ENCODE measurements at regions not wholly inside any gene's neighbourhood (a gene's known extent, or its start where the extent isn't known, plus 50 kb on each side); places are given as distances from the start of the nearest gene placed in this dataset.

DNA sequence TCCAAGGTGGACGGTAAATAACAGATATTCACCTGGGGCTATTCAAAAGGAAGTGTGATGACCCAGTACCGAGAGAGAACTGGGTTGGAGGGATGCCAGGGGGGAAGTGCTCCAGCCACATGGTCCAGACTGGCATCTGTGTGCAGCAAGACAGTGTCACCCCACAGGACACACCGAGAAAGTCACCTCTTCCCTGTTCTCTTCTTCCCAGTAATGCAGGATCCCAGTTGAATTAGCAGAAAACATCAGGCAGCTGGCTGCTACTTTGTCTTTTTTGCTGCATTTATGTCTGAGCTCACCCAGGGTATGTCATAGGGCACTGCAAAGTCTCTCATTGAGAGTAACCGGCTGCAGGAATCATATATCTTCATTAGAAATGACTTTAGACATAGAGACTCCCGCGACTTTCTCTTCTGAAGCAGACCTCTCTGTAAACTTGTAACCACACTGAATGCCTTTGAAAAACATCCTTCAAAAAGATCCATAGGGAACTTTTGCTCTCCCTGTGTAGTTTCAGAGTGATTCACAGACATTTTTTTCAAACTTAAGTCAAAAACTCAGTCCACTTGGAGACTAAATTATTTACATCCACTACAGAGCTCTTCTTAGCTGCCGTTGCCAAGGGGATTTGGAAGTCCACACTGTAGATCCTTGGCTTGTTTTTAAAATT is 609.0 kb upstream of the DPP6 start:
- no peak overlapping the region for H3K4me3 ChIP-seq (replicated peaks in 1 of 3; ENCODE audit: low read depth in 2 of 3, low read length in 3 of 3)
- no peak for DNase-seq
- H3K4me1 ChIP-seq (ENCODE audit: control insufficient read depth in 1 of 2, insufficient read depth in 2 of 2, low read length in 2 of 2): no peaks in the 10 kb centered on the region
- TF ChIP-seq, protein P1, sequence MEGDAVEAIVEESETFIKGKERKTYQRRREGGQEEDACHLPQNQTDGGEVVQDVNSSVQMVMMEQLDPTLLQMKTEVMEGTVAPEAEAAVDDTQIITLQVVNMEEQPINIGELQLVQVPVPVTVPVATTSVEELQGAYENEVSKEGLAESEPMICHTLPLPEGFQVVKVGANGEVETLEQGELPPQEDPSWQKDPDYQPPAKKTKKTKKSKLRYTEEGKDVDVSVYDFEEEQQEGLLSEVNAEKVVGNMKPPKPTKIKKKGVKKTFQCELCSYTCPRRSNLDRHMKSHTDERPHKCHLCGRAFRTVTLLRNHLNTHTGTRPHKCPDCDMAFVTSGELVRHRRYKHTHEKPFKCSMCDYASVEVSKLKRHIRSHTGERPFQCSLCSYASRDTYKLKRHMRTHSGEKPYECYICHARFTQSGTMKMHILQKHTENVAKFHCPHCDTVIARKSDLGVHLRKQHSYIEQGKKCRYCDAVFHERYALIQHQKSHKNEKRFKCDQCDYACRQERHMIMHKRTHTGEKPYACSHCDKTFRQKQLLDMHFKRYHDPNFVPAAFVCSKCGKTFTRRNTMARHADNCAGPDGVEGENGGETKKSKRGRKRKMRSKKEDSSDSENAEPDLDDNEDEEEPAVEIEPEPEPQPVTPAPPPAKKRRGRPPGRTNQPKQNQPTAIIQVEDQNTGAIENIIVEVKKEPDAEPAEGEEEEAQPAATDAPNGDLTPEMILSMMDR (IDR thresholded peaks at IDR 0.05): no peak
- no peaks in the 10 kb centered on the region for H3K36me3 ChIP-seq (replicated peaks in 1 of 2; ENCODE audit: control insufficient read depth in 1 of 2, insufficient read depth in 2 of 2, low read length in 2 of 2)
- no peak overlapping the region for H3K9ac ChIP-seq (ENCODE audit: insufficient read depth, low read length, poor library complexity, severe bottlenecking)
- H3K27me3 Mint-ChIP-seq (ENCODE audit: low read depth in 3 of 3): peaks cover 0 to 1% (median 0%) of the 10 kb centered on the region in 3 donors
- H3K4me3 Mint-ChIP-seq: no peak overlapping the region
- H3K9me3 Mint-ChIP-seq: peaks cover 0 to 31% (median 13%) of the 10 kb centered on the region in 7 donors
- intact Hi-C loops (cut with micrococcal nuclease): no loop called here
- H3K36me3 Mint-ChIP-seq: no peaks in the 10 kb centered on the region
- no peak overlapping the region for H3K4me2 ChIP-seq (replicated peaks; ENCODE audit: extremely low read depth, low read length, poor library complexity, severe bottlenecking)
- H2AFZ ChIP-seq (ENCODE audit: insufficient read depth, low read depth, low read length, poor library complexity, severe bottlenecking): no peak overlapping the region
- no peaks in the 10 kb centered on the region for H3K79me2 ChIP-seq (ENCODE audit: insufficient read depth, low read length)
- 91% methylated on average over 1 of the region's 7 CpGs for WGBS (ENCODE audit: insufficient coverage)
- no peak overlapping the region for H3K27ac ChIP-seq (ENCODE audit: low read depth in 1 of 2, low read length in 2 of 2)
- no peaks in the 10 kb centered on the region for H4K20me1 ChIP-seq (ENCODE audit: insufficient read depth, low read length)
- H3K27me3 ChIP-seq (ENCODE audit: control insufficient read depth in 2 of 2, insufficient read depth in 2 of 2, low read length in 2 of 2): no peaks in the 10 kb centered on the region
- H3K27ac Mint-ChIP-seq: no peak overlapping the region
- H3K4me1 Mint-ChIP-seq: no peaks in the 10 kb centered on the region
- peaks cover 43 to 45% of the 10 kb centered on the region in 2 donors for H3K9me3 ChIP-seq (replicated peaks in 1 of 2; ENCODE audit: control insufficient read depth in 1 of 2, insufficient read depth in 1 of 2, low read length in 2 of 2)

DNA sequence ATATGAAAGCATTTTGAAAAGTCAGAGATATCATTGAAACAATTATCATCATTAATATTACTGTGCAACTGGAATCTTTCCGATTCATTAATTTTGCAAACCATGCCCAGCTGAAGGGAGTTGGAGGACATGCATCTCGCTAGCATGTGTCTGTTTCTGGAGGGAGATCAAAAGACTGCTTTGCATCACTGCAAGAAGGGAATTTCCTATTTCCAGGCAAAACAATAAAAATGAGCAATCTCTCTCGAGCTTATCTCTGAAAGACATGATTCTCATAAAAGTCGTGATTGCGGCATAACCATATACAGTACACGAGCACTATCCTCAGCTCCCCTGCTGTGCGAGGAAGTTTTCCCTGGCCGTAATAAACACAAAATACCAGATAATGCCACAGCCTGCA is 607.6 kb upstream of the DPP6 start:
- Mint-ChIP-seq H3K4me3 (no peak overlapping the region), H3K9me3 (peaks cover 0 to 25% (median 13%) of the 10 kb centered on the region in 7 donors), H3K36me3 (no peaks in the 10 kb centered on the region), H3K4me1 (no peaks in the 10 kb centered on the region), H3K27ac (no peak overlapping the region), H3K27me3 (ENCODE audit: low read depth in 3 of 3) (peaks cover 0 to 1% (median 0%) of the 10 kb centered on the region in 3 donors)
- Histone ChIP-seq H3K27me3 (ENCODE audit: control insufficient read depth in 2 of 2, insufficient read depth in 2 of 2, low read length in 2 of 2) (no peaks in the 10 kb centered on the region), H3K9me3 (replicated peaks in 1 of 2; ENCODE audit: control insufficient read depth in 1 of 2, insufficient read depth in 1 of 2, low read length in 2 of 2) (peaks cover 31 to 35% of the 10 kb centered on the region in 2 donors), H3K79me2 (ENCODE audit: insufficient read depth, low read length) (no peaks in the 10 kb centered on the region), H3K4me2 (replicated peaks; ENCODE audit: extremely low read depth, low read length, poor library complexity, severe bottlenecking) (no peak overlapping the region), H4K20me1 (ENCODE audit: insufficient read depth, low read length) (no peaks in the 10 kb centered on the region), H3K4me1 (ENCODE audit: control insufficient read depth in 1 of 2, insufficient read depth in 2 of 2, low read length in 2 of 2) (no peaks in the 10 kb centered on the region), H3K9ac (ENCODE audit: insufficient read depth, low read length, poor library complexity, severe bottlenecking) (no peak overlapping the region), H2AFZ (ENCODE audit: insufficient read depth, low read depth, low read length, poor library complexity, severe bottlenecking) (no peak overlapping the region), H3K4me3 (replicated peaks in 1 of 3; ENCODE audit: low read depth in 2 of 3, low read length in 3 of 3) (no peak overlapping the region), H3K27ac (ENCODE audit: low read depth in 1 of 2, low read length in 2 of 2) (no peak overlapping the region), H3K36me3 (replicated peaks in 1 of 2; ENCODE audit: control insufficient read depth in 1 of 2, insufficient read depth in 2 of 2, low read length in 2 of 2) (no peaks in the 10 kb centered on the region)
- intact Hi-C loops (cut with micrococcal nuclease): no loop called here
- WGBS (ENCODE audit: insufficient coverage): 84% methylated on average over 6 of the region's 8 CpGs
- TF ChIP-seq, protein P1 (IDR thresholded peaks at IDR 0.05): no peak
- DNase-seq: no peak

All from CD14-positive monocyte (primary cell).